SU-DHL-6 (cell line): ENCODE measurements at regions not wholly inside any gene's neighbourhood (a gene's known extent, or its start where the extent isn't known, plus 50 kb on each side); places are given as distances from the start of the nearest gene placed in this dataset.

Experiments
- EZH2phosphoT487 ChIP-seq: fragments of 200-600 bp; sonication (generic), shearing (Covaris generic); conservative IDR thresholded peaks from 2 replicates; pipeline ENCODE4 v1.6.1; 2018; ENCODE audit warnings: mild to moderate bottlenecking, antibody characterized with exemption, low read length, moderate library complexity, mixed read lengths
- TF ChIP-seq, protein P1 (sequence below): fragments of 200-600 bp; sonication (generic); IDR thresholded peaks from one replicate; pipeline ENCODE4 v1.5.1; 2017; ENCODE audit warnings: antibody characterized with exemption, mild to moderate bottlenecking, low read length, moderate library complexity; ENCODE audit not compliant: insufficient read depth, poor library complexity, severe bottlenecking

- TF ChIP-seq, protein P1, sequence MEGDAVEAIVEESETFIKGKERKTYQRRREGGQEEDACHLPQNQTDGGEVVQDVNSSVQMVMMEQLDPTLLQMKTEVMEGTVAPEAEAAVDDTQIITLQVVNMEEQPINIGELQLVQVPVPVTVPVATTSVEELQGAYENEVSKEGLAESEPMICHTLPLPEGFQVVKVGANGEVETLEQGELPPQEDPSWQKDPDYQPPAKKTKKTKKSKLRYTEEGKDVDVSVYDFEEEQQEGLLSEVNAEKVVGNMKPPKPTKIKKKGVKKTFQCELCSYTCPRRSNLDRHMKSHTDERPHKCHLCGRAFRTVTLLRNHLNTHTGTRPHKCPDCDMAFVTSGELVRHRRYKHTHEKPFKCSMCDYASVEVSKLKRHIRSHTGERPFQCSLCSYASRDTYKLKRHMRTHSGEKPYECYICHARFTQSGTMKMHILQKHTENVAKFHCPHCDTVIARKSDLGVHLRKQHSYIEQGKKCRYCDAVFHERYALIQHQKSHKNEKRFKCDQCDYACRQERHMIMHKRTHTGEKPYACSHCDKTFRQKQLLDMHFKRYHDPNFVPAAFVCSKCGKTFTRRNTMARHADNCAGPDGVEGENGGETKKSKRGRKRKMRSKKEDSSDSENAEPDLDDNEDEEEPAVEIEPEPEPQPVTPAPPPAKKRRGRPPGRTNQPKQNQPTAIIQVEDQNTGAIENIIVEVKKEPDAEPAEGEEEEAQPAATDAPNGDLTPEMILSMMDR: no peak
- TF ChIP-seq EZH2phosphoT487: no peak
Measured at GRCh38 chr7:81064426-81064825, 145.6 kb upstream of the SEMA3C start.
